ENCODE measurements at regions not wholly inside any gene's neighbourhood (a gene's known extent, or its start where the extent isn't known, plus 50 kb on each side); places are given as distances from the start of the nearest gene placed in this dataset.

GRCh38 chr2:104127049-104127770, 726.7 kb upstream of the POU3F3 start:
- Histone ChIP-seq H3T11ph (ENCODE audit: low read length) (no peak overlapping the region), H3K27me3 (ENCODE audit: insufficient read depth, low read length) (no peaks in the 10 kb centered on the region), H4K20me1 (ENCODE audit: control insufficient read depth, insufficient read depth, insufficient read length) (no peaks in the 10 kb centered on the region), H4K8ac (replicated peaks; ENCODE audit: insufficient read length, low read depth, low read length) (no peak overlapping the region), H3K18ac (ENCODE audit: insufficient read length, low read depth, low read length) (no peak overlapping the region), H3K14ac (ENCODE audit: insufficient read depth, low read length) (no peak overlapping the region), H2BK20ac (ENCODE audit: low read depth, low read length, poor library complexity, severe bottlenecking) (no peak overlapping the region), H3K27ac (ENCODE audit: insufficient read length, low read depth, low read length) (no peak overlapping the region), H3K23me2 (ENCODE audit: insufficient read length, low read depth, low read length, poor library complexity, severe bottlenecking) (no peaks in the 10 kb centered on the region), H3K9me3 (ENCODE audit: control insufficient read depth, low read depth, low read length) (no peaks in the 10 kb centered on the region), H3K23ac (ENCODE audit: insufficient read length, low read depth, low read length) (no peak overlapping the region), H2AK5ac (ENCODE audit: insufficient read length, low read length) (no peak overlapping the region), H3K4me2 (ENCODE audit: insufficient read depth, insufficient read length, low read length) (peak overlapping the region; percentile 1), H2BK5ac (ENCODE audit: insufficient read length, low read length) (no peak overlapping the region), H3K4ac (ENCODE audit: low read depth, low read length) (no peak overlapping the region), H3K9ac (ENCODE audit: extremely low read depth, insufficient read length, low read length) (no peak overlapping the region), H3K56ac (ENCODE audit: insufficient read length, low read depth, low read length) (no peak overlapping the region), H4K91ac (ENCODE audit: insufficient read length, low read depth, low read length) (no peak overlapping the region), H4K5ac (ENCODE audit: insufficient read length, low read depth, low read length) (no peak overlapping the region), H2BK15ac (ENCODE audit: low read depth, low read length) (no peak overlapping the region), H3K79me2 (ENCODE audit: insufficient read depth, low read length) (no peaks in the 10 kb centered on the region), H3K79me1 (ENCODE audit: insufficient read depth, low read depth, low read length, poor library complexity, severe bottlenecking) (no peaks in the 10 kb centered on the region), H2AFZ (ENCODE audit: low read length) (no peak overlapping the region), H2BK120ac (ENCODE audit: low read depth, low read length, poor library complexity, severe bottlenecking) (no peak overlapping the region), H3K4me1 (ENCODE audit: insufficient read depth, low read length) (peaks cover 6% of the 10 kb centered on the region; the same call in 1 of the 2 replicates), H2BK12ac (ENCODE audit: insufficient read length, low read depth, low read length) (no peak overlapping the region)
- Mint-ChIP-seq H3K27ac (no peak overlapping the region), H3K27me3 (ENCODE audit: low read depth) (no peaks in the 10 kb centered on the region), H3K4me3 (no peak overlapping the region), H3K36me3 (ENCODE audit: insufficient read depth in 1 of 3, low read depth in 3 of 3) (peaks cover 0 to 1% (median 0%) of the 10 kb centered on the region in 3 experiments; a peak in 1 of 7 replicates), H3K4me1 (peaks cover 9 to 14% of the 10 kb centered on the region in 2 experiments), H3K9me3 (no peaks in the 10 kb centered on the region)
- DNase-seq: no peak
- TF ChIP-seq, protein P1, sequence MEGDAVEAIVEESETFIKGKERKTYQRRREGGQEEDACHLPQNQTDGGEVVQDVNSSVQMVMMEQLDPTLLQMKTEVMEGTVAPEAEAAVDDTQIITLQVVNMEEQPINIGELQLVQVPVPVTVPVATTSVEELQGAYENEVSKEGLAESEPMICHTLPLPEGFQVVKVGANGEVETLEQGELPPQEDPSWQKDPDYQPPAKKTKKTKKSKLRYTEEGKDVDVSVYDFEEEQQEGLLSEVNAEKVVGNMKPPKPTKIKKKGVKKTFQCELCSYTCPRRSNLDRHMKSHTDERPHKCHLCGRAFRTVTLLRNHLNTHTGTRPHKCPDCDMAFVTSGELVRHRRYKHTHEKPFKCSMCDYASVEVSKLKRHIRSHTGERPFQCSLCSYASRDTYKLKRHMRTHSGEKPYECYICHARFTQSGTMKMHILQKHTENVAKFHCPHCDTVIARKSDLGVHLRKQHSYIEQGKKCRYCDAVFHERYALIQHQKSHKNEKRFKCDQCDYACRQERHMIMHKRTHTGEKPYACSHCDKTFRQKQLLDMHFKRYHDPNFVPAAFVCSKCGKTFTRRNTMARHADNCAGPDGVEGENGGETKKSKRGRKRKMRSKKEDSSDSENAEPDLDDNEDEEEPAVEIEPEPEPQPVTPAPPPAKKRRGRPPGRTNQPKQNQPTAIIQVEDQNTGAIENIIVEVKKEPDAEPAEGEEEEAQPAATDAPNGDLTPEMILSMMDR (conservative IDR thresholded peaks at IDR 0.05): no peak

All from H9 (cell line).